Gastrocnemius medialis (tissue), 4 donors: ENCODE measurements at regions not wholly inside any gene's neighbourhood (a gene's known extent, or its start where the extent isn't known, plus 50 kb on each side); places are given as distances from the start of the nearest gene placed in this dataset.
"Not testable (repeated sequence)": the region's sequence is repeated elsewhere in the genome, so short reads cannot be mapped to it uniquely, and the experiment has no call there.

Experiments
- ATAC-seq, 2 donors: fragments of 150-250 bp; one replicate each; pipeline ENCODE4 v1.9.1; 2016
- DNase-seq, 2 donors: peaks; one replicate each; pipeline ENCODE4 v3.0.0-alpha.2; 2019
- H3K27ac ChIP-seq, 4 donors: fragments of 200-600 bp; sonication (generic); 1 replicate in 1 of 4; 2 replicates in 3 of 4; pipeline ENCODE4 v1.5.1; 2016 to 2018; ENCODE audit warnings: mild to moderate bottlenecking in 2 of 4, moderate library complexity in 1 of 4
- H3K27me3 ChIP-seq, 3 donors: fragments of 200-600 bp; sonication (generic) in 2 of 3; 1 replicate in 1 of 3; 2 replicates in 2 of 3; pipeline versions ENCODE4 v1.5.1 to v1.6.0; 2016 to 2019; ENCODE audit warnings: mild to moderate bottlenecking in 1 of 3, moderate library complexity in 1 of 3
- H3K36me3 ChIP-seq, 2 donors: fragments of 200-600 bp; sonication (generic) in 1 of 2; one replicate each; pipeline ENCODE4 v1.5.1; 2017 to 2018
- H3K4me1 ChIP-seq, 2 donors: fragments of 200-600 bp; sonication (generic) in 1 of 2; one replicate each; pipeline ENCODE4 v1.5.1; 2016 to 2017; ENCODE audit warnings: mild to moderate bottlenecking in 2 of 2
- H3K4me3 ChIP-seq, 4 donors: fragments of 200-600 bp; sonication (generic) in 3 of 4; 1 replicate in 1 of 4; 2 replicates in 3 of 4; pipeline ENCODE4 v1.5.1; 2016 to 2019; ENCODE audit warnings: mild to moderate bottlenecking in 2 of 4
- H3K9me3 ChIP-seq, 3 donors: fragments of 200-600 bp; sonication (generic) in 2 of 3; 1 replicate in 1 of 3; 2 replicates in 2 of 3; pipeline ENCODE4 v1.5.1; 2016 to 2019
- POLR2A ChIP-seq, 2 donors: fragments of 450-650 bp; IDR thresholded peaks; one replicate each; pipeline ENCODE4 v1.6.1; 2017; ENCODE audit warnings: antibody characterized with exemption in 2 of 2, mild to moderate bottlenecking in 2 of 2, moderate library complexity in 2 of 2
- in situ Hi-C, 4 donors: fragments of 200-750 bp; cut with MboI; loops; one replicate each; pipeline versions ENCODE4 v1.15.0 to v1.8.0; 2017; ENCODE audit warnings: low sequenced_read_pairs in 4 of 4
- intact Hi-C: fragments of 100-400 bp; cut with DNase I; formaldehyde crosslinking; loops from one replicate; pipeline ENCODE4 v1.15.1; 2023; ENCODE audit warnings: low total_unique reads
- TF ChIP-seq, protein P1 (sequence below), 5 experiments: fragments of 450-650 bp in 3 of 5; fragments of 200-600 bp in 2 of 5; sonication (generic) in 2 of 5; IDR thresholded peaks in 4 of 5; conservative IDR thresholded peaks in 1 of 5; 1 replicate in 4 of 5; 2 replicates in 1 of 5; pipeline ENCODE4 v1.5.1; 2016 to 2019; ENCODE audit warnings: antibody characterized with exemption in 5 of 5, mild to moderate bottlenecking in 3 of 5, moderate library complexity in 3 of 5

DNA sequence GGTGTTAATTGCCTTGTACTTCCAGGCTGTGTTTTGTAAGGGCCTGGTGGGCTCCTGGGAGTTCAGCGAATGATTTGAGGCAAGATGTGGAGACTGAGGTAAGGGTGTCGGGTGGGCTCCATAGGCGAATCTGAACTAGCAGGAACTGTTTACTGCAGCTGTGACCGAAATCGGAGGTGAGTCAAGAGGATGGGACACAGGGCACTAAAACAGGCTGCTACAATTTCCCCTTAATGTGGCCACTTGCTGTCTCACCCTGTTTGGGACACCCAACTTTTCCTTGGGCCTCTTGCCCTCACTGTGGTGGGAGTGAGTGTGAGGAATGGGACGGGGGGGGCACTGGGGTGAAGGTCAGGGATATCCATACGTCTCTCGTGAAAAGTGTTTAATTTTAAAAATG, 53.9 kb upstream of the MCUR1 start:
- no peak for DNase-seq
- Histone ChIP-seq H3K27me3 (no peaks in the 10 kb centered on the region), H3K4me1 (peaks cover 0 to 2% of the 10 kb centered on the region in 2 donors), H3K27ac (no peak overlapping the region), H3K36me3 (no peaks in the 10 kb centered on the region), H3K9me3 (no peaks in the 10 kb centered on the region), H3K4me3 (no peak overlapping the region)
- TF ChIP-seq, protein P1, sequence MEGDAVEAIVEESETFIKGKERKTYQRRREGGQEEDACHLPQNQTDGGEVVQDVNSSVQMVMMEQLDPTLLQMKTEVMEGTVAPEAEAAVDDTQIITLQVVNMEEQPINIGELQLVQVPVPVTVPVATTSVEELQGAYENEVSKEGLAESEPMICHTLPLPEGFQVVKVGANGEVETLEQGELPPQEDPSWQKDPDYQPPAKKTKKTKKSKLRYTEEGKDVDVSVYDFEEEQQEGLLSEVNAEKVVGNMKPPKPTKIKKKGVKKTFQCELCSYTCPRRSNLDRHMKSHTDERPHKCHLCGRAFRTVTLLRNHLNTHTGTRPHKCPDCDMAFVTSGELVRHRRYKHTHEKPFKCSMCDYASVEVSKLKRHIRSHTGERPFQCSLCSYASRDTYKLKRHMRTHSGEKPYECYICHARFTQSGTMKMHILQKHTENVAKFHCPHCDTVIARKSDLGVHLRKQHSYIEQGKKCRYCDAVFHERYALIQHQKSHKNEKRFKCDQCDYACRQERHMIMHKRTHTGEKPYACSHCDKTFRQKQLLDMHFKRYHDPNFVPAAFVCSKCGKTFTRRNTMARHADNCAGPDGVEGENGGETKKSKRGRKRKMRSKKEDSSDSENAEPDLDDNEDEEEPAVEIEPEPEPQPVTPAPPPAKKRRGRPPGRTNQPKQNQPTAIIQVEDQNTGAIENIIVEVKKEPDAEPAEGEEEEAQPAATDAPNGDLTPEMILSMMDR (IDR thresholded peaks at IDR 0.05 in 4 of 5, conservative IDR thresholded peaks at IDR 0.05 in 1 of 5), result no peak
- TF ChIP-seq POLR2A (IDR thresholded peaks at IDR 0.05), result no peak
- in situ Hi-C loops, result no loop called here
- intact Hi-C loops, result no loop called here
- ATAC-seq, result no peak

DNA sequence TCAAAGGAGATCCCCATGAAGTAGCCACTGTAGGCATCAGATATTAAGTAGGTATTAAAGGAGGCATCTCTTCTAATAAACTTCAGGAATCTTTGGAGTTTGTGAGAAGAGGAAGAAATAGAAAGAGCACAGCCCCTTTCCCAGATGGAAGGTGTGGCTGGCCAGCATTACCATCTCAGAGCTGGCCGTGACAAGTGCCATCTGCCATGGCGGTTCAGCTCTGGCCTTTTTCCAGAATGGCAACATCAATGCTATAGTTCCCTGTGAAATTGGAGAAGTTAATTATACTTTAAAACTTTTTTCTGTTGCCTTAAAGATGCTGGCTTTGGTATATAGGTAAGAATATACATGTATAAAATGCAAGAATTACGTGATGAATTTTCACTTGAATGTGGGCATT, 51.9 kb upstream of the MCUR1 start:
- Histone ChIP-seq H3K36me3 (no peaks in the 10 kb centered on the region), H3K27ac (no peak overlapping the region), H3K27me3 (no peaks in the 10 kb centered on the region), H3K4me1 (no peaks in the 10 kb centered on the region), H3K4me3 (no peak overlapping the region), H3K9me3 (no peaks in the 10 kb centered on the region)
- TF ChIP-seq, protein P1 (IDR thresholded peaks at IDR 0.05 in 4 of 5, conservative IDR thresholded peaks at IDR 0.05 in 1 of 5), result no peak
- TF ChIP-seq POLR2A (IDR thresholded peaks at IDR 0.05), result no peak
- DNase-seq (no peak), ATAC-seq (no peak)
- in situ Hi-C loops, result no loop called here
- intact Hi-C loops, result no loop called here

DNA sequence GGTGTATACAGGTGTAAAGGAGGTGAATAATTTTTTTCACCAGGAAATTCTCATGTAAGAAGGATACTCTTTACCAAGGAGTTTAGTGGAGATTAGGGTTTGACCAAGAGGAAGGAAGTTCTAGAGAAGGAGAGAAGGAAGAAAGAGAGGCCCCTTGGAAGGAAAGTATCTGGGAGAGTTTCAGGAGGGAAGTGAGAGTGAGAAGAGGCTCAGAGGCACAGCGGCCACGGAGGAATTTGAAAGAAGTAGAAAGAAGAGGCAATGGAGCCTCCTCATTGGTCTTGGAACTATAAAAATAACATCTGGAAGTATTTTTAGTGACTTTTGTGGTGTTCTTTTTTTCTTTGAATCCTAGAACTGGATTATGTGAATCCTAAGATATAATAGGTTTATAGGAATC, 50.8 kb upstream of the MCUR1 start:
- Histone ChIP-seq H3K4me1 (no peaks in the 10 kb centered on the region), H3K27ac (no peak overlapping the region), H3K27me3 (peaks cover 7 to 10% (median 8%) of the 10 kb centered on the region in 3 donors), H3K36me3 (no peaks in the 10 kb centered on the region), H3K4me3 (no peak overlapping the region), H3K9me3 (no peaks in the 10 kb centered on the region)
- DNase-seq, result no peak
- TF ChIP-seq, protein P1 (IDR thresholded peaks at IDR 0.05 in 4 of 5, conservative IDR thresholded peaks at IDR 0.05 in 1 of 5), result no peak
- no peak for TF ChIP-seq POLR2A (IDR thresholded peaks at IDR 0.05)
- ATAC-seq, result no peak
- in situ Hi-C loops, result no loop called here
- intact Hi-C loops, result no loop called here

DNA sequence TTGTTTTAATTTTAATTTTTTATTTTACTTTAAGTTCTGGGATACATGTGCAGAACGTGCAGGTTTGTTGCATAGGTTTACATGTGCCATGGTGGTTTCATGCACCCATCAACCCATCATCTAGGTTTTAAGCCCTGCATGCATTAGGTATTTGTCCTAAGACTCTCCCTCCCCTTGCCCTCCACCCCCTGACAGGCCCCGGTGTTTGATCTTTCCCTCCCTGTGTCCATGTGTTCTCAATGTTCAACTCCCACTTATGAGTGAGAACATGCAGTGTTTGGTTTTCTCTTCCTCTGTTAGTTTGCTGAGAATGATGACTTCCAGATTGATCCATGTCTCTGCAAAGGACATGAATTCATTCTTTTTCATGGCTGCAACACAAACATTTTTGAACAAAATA, 50.3 kb upstream of the MCUR1 start:
- DNase-seq, H3K9me3 ChIP-seq, intact Hi-C loops, in situ Hi-C loops, H3K36me3 ChIP-seq, H3K4me3 ChIP-seq, H3K27ac ChIP-seq, ATAC-seq, H3K4me1 ChIP-seq: not testable (repeated sequence)
- peaks cover 11 to 15% (median 13%) of the 10 kb centered on the region in 3 donors for H3K27me3 ChIP-seq
